ENCODE measurements at regions not wholly inside any gene's neighbourhood (a gene's known extent, or its start where the extent isn't known, plus 50 kb on each side); places are given as distances from the start of the nearest gene placed in this dataset.

DNA sequence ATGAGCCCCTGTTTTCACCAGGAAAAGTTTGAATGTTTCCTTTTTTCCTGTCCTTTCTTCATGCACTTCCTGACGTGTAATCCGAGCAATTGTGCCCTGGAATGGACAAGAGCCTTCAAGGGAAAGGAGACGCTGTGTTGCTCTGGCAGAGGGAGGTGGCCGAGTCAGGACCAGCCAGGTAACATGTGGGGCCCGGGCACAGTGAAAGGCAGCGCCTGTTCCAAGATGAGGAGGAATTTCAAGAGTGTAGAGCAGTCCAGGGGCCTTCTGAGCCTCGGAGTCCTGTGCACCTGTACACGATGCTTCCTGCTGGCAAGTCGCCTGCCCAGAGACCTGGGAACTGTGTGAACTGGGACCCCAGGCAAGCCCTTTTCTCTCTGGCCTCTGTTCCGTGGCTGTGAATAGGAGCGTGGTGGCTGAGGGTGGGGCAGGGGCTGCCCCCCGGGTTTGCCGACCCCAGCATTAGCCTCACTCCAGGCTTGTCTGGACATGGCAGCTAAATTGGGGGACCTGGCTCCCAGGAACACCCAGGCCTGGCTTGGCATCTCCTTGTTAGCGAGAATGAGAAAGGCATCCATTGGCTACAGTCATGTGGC is 92.0 kb downstream of the MYEOV start:
- H3K36me3 Mint-ChIP-seq (ENCODE audit: insufficient read depth in 2 of 2): peaks cover 9 to 13% of the 10 kb centered on the region in 2 donors
- H3K4me1 Mint-ChIP-seq (ENCODE audit: low read depth): no peaks in the 10 kb centered on the region
- no peak for DNase-seq
- no peak for ATAC-seq (replicated peaks in 1 of 2)
- H3K4me3 Mint-ChIP-seq: no peak overlapping the region
- H3K9me3 Mint-ChIP-seq: peaks cover 15 to 16% of the 10 kb centered on the region in 2 donors
- no peaks in the 10 kb centered on the region for H3K27me3 Mint-ChIP-seq (ENCODE audit: low read depth)
- H3K27ac Mint-ChIP-seq: no peak overlapping the region

DNA sequence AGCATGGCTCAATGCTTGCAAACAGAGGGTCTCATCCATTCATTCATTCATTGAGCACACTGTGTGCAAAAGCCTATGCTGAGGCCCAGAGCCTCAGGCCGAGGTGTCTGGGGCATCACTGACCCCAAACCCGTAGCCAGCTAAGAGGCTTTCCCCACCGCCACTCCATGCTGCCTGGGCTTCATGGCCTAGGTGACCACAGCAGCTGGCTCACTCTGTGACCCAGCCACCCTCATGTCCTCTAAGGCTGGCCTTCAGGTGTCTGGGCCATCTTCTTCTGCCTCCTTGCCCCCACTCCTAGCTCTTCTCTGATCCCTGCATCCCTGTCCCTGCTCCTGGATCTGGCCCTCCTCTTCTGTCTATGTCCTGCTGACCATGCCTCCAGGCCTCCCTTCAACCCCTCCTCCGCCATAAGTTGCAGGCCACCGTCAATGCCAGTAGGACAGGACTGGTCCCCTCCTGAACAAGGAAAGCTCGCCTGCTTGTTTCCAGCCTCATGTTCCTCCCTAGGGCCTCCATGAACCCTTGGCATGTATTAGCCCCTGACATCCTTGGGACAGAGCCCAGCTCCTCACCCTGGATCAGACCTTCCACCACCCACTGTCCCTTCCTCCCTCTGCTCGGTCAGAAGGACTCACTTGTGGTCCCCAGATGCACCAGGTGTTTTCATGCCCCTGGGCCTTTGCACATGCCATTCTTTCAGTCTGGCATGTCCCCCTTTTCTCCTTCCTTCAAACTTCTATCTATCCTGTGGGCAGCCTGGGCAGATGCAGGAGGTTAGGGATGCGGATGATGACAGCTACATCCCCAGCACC is 92.8 kb downstream of the MYEOV start:
- no peak for DNase-seq
- no peaks in the 10 kb centered on the region for H3K27me3 Mint-ChIP-seq (ENCODE audit: low read depth)
- H3K27ac Mint-ChIP-seq: no peak overlapping the region

DNA sequence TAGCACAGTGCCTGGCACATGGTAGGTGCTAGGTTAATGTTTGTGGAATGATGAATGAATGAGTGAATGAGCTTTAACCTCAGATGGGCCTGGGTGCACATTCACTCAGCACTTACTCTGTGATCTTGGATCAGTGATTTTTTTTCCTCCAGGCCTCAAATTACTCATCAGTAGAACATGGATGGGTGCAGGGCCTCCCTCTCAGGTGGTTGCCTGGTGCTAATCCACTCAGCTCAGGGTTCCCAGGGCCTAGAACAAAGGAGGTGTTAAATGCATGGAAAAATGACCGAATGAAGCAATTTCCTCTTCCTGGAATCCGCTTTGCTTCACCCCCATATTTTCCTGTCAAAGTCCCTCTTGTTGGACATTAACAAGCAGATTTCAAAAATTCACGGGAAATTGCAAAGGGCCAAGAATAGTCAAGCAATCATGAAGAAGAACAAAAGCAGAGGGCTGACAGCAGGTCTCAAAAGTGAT is 93.5 kb downstream of the MYEOV start:
- Mint-ChIP-seq H3K4me3 (no peak overlapping the region), H3K27ac (no peak overlapping the region), H3K36me3 (ENCODE audit: insufficient read depth in 2 of 2) (peaks cover 9 to 13% of the 10 kb centered on the region in 2 donors), H3K27me3 (ENCODE audit: low read depth) (no peaks in the 10 kb centered on the region), H3K4me1 (ENCODE audit: low read depth) (no peaks in the 10 kb centered on the region), H3K9me3 (peaks cover 15 to 16% of the 10 kb centered on the region in 2 donors)
- ATAC-seq (replicated peaks in 1 of 2) (no peak), DNase-seq (no peak)

More for the DNA sequence above, 92.8 kb downstream of the MYEOV start:
- ATAC-seq (replicated peaks in 1 of 2): no peak
- H3K4me3 Mint-ChIP-seq: no peak overlapping the region
- H3K4me1 Mint-ChIP-seq (ENCODE audit: low read depth): no peaks in the 10 kb centered on the region
- peaks cover 15 to 16% of the 10 kb centered on the region in 2 donors for H3K9me3 Mint-ChIP-seq
- H3K36me3 Mint-ChIP-seq (ENCODE audit: insufficient read depth in 2 of 2): peaks cover 9 to 13% of the 10 kb centered on the region in 2 donors

DNA sequence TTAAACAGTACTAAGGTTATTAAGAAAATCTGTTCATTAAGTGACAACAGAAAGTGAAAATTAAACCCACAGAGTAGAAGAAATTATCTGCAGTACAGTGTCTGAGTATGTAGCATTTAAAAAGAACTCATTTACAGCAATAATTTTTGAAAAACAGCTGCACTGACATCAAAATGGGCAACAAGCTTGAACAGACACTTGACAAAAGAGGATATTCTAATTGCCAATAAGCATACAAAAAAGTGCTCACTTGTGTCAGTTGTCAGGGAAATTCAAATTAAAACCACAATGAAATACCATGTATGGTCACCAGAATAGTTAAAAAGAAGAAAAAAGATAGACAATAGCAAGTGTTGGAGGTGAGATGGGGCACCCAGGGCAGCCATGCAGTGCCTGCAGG is 93.3 kb upstream of the LINC01488 start:
- H3K9me3 Mint-ChIP-seq: peaks cover 15 to 16% of the 10 kb centered on the region in 2 donors
- peaks cover 6% of the 10 kb centered on the region for H3K27me3 Mint-ChIP-seq (ENCODE audit: low read depth)
- no peak overlapping the region for H3K4me3 Mint-ChIP-seq
- DNase-seq (no peak), ATAC-seq (replicated peaks in 1 of 2) (no peak)
- H3K27ac Mint-ChIP-seq: no peak overlapping the region
- peaks cover 9 to 13% of the 10 kb centered on the region in 2 donors for H3K36me3 Mint-ChIP-seq (ENCODE audit: insufficient read depth in 2 of 2)
- no peaks in the 10 kb centered on the region for H3K4me1 Mint-ChIP-seq (ENCODE audit: low read depth)

DNA sequence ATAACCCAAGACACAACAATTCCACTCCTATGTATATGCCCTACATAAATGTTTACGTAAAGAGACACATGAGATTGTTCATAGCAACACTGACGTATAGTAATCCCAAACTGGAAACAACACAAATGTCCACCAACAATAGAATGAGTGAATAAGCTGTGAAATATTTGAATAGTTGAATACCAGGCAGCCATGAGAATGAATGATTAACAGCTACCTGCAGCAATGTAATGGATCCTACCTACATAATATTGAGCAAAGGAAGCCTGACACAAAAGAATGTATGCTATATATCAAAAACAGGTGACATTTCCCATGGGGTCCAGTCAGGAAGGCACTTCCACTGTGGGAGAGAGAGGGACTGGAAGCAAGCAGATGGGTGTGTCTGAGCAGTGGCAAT is 92.8 kb upstream of the LINC01488 start:
- no peak for DNase-seq
- ATAC-seq (replicated peaks in 1 of 2): no peak
- H3K27me3 Mint-ChIP-seq (ENCODE audit: low read depth): peaks cover 7% of the 10 kb centered on the region
- no peak overlapping the region for H3K4me3 Mint-ChIP-seq
- peaks cover 9 to 13% of the 10 kb centered on the region in 2 donors for H3K36me3 Mint-ChIP-seq (ENCODE audit: insufficient read depth in 2 of 2)
- peaks cover 15 to 16% of the 10 kb centered on the region in 2 donors for H3K9me3 Mint-ChIP-seq
- no peaks in the 10 kb centered on the region for H3K4me1 Mint-ChIP-seq (ENCODE audit: low read depth)
- H3K27ac Mint-ChIP-seq: no peak overlapping the region

DNA sequence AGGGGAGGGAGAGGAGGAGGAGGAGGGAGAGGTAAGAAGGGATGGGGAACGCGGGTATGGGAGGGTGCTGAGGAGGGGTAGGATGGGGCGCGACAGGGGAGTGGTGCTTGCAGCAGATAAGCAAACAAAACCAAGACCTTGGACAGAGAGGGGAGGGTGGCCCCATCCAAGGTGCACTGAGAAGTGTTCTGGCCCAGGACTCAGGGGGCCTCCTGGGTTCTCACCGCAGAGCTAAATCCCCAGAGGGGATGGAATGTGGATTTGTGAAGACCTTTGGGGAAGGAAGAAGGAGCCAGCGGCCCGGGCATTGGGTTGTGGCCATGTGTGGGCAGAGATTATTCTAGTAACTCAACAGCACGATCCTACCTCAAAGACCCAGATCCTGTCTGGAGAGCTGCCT is 90.9 kb upstream of the LINC01488 start:
- H3K27me3 Mint-ChIP-seq (ENCODE audit: low read depth): peaks cover 7% of the 10 kb centered on the region

DNA sequence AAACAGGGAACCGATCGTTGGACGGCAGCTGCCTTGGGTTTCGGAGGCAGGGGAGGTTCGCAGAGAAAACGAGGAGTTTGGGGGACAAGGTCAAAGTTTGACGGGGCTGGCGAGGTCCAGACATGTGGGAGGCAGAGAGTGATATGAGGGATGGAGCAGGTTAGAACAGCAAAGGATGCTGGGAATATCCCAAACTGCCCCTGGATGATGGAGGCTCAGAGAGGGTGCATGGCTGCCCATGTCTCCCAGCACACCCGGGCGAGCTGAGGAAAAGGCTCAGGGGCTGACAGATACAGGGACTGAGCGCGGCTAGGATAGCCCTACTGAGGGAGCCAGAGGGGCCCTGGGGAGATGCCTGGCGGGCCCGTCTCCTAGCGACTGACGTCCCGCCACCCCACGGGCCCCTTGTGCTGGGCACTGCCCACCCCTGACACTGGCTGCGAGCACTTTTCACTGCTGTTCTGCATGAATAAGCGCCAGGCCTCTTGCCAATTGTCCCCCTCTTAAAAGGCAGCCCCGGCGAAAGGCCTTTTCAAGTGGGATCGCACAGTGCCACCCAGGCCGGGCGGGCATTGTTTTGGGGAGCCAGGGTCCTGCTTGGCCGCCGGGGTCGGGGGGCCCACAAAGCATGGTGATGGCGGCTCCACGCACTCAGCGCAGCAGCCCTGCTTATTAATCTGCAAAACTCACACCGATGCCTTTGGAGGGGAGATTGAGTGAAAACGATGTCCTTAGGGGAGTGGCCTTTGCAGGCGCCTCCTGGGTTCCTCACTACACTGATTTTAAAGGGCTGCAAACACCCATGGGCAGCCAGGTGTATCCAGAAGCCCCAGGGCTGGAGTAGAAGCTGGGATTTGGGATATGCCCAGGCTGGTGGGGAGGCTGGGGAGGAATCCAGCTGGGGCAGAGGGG is 90.0 kb upstream of the LINC01488 start:
- Mint-ChIP-seq H3K36me3 (ENCODE audit: insufficient read depth in 2 of 2) (peaks cover 9 to 13% of the 10 kb centered on the region in 2 donors), H3K27ac (no peak overlapping the region), H3K4me3 (no peak overlapping the region)

More for the DNA sequence above, 90.9 kb upstream of the LINC01488 start:
- Mint-ChIP-seq H3K27ac (no peak overlapping the region), H3K4me3 (no peak overlapping the region), H3K4me1 (ENCODE audit: low read depth) (no peaks in the 10 kb centered on the region), H3K9me3 (peaks cover 15 to 16% of the 10 kb centered on the region in 2 donors), H3K36me3 (ENCODE audit: insufficient read depth in 2 of 2) (peaks cover 9 to 13% of the 10 kb centered on the region in 2 donors)
- no peak for DNase-seq
- ATAC-seq (replicated peaks in 1 of 2): no peak

DNA sequence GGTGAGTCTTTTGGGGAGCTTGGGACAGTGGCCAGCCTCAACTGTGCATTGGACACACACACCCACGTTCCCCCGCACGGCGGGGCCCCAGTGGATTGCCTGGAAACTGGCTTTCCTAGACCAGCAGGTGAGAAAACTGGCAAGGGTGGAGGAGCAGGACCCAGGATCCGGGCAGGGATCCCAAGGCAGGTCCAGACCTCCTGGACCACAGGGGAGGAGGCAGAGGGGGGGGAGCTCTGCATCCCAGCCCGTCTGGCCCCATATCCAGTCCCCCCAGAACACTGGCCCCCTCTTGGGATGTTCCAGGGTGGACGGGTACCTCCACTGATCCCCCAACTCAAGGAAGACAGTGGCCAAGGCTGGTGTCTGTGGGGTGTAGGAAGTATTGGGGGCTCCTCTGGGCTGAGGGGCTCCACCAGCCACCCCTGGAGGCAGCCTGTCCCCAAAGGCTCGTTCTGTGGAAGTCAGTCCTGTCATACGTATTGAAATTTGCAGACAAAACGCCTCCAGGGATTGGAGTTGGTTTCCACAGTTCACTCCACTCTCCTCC is 89.3 kb upstream of the LINC01488 start:
- no peaks in the 10 kb centered on the region for H3K4me1 Mint-ChIP-seq (ENCODE audit: low read depth)
- H3K27me3 Mint-ChIP-seq (ENCODE audit: low read depth): peaks cover 7% of the 10 kb centered on the region
- DNase-seq: no peak
- no peak for ATAC-seq (replicated peaks in 1 of 2)
- peaks cover 14 to 16% of the 10 kb centered on the region in 2 donors for H3K9me3 Mint-ChIP-seq
- peaks cover 9 to 13% of the 10 kb centered on the region in 2 donors for H3K36me3 Mint-ChIP-seq (ENCODE audit: insufficient read depth in 2 of 2)
- no peak overlapping the region for H3K4me3 Mint-ChIP-seq
- H3K27ac Mint-ChIP-seq: no peak overlapping the region

More for the DNA sequence above, 90.0 kb upstream of the LINC01488 start:
- Mint-ChIP-seq H3K9me3 (peaks cover 15 to 16% of the 10 kb centered on the region in 2 donors), H3K27me3 (ENCODE audit: low read depth) (peaks cover 7% of the 10 kb centered on the region), H3K4me1 (ENCODE audit: low read depth) (no peaks in the 10 kb centered on the region)
- ATAC-seq (replicated peaks in 1 of 2) (no peak), DNase-seq (no peak)

DNA sequence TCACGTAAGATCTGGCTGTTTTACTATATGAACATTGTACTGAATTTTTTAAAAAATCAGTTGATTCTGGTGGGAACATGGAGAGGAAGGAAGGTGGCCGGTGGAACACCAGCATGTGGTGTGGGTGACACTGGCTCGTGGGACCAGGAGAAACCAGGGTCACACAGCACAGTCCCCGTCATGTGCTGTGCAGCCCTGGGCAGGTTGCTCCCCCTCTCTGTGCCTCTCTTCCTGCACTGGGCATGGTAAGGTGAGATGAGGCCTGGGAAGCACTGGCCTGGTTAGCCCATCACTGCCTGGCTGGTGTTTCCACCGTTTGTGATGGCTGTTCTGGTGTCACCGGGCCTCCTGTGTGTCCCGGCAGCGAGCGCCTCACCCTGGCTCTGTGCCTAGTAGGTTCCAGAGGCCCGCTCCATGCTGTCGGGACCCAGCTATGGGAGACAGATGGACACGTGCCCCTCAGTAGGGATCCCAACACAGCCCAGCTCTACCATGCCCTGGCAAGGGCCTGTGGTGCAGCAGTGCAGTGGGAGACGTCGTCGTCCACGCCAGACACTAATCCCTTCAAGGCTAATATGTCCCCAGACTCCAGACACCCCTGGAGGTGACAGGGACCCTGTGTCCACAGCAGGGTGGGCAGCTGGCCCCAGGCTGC is 88.2 kb upstream of the LINC01488 start:
- no peak overlapping the region for H3K4me3 Mint-ChIP-seq
- H3K4me1 Mint-ChIP-seq (ENCODE audit: low read depth): no peaks in the 10 kb centered on the region
- peaks cover 5 to 7% of the 10 kb centered on the region in 2 donors for H3K36me3 Mint-ChIP-seq (ENCODE audit: insufficient read depth in 2 of 2)
- DNase-seq (no peak), ATAC-seq (replicated peaks in 1 of 2) (no peak)
- peaks cover 7% of the 10 kb centered on the region for H3K27me3 Mint-ChIP-seq (ENCODE audit: low read depth)
- H3K9me3 Mint-ChIP-seq: peaks cover 5 to 9% of the 10 kb centered on the region in 2 donors
- no peak overlapping the region for H3K27ac Mint-ChIP-seq

DNA sequence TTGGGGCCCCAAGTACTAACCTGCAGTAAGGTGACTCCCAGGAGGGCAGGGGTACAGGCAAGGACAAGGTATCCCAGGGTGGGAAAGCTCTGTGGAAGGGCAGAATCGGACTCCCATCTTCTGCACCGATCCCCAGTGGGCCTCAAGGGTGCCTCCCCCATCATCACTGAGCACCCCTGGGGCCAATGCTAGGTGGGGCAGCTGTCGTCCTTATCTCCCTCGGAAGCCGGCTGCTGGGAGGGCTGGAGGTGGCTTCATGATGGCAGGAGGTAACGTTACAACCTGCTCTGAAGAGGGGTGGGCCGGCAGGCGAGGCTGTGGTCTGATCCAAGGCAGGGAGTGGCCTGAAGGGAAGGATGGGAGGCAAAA is 87.6 kb upstream of the LINC01488 start:
- Mint-ChIP-seq H3K27ac (no peak overlapping the region), H3K36me3 (ENCODE audit: insufficient read depth in 2 of 2) (peaks cover 2% of the 10 kb centered on the region in 2 donors), H3K4me3 (no peak overlapping the region), H3K9me3 (peaks cover 0 to 3% of the 10 kb centered on the region in 2 donors), H3K4me1 (ENCODE audit: low read depth) (no peaks in the 10 kb centered on the region), H3K27me3 (ENCODE audit: low read depth) (peaks cover 7% of the 10 kb centered on the region)
- ATAC-seq (replicated peaks in 1 of 2) (no peak), DNase-seq (no peak)

DNA sequence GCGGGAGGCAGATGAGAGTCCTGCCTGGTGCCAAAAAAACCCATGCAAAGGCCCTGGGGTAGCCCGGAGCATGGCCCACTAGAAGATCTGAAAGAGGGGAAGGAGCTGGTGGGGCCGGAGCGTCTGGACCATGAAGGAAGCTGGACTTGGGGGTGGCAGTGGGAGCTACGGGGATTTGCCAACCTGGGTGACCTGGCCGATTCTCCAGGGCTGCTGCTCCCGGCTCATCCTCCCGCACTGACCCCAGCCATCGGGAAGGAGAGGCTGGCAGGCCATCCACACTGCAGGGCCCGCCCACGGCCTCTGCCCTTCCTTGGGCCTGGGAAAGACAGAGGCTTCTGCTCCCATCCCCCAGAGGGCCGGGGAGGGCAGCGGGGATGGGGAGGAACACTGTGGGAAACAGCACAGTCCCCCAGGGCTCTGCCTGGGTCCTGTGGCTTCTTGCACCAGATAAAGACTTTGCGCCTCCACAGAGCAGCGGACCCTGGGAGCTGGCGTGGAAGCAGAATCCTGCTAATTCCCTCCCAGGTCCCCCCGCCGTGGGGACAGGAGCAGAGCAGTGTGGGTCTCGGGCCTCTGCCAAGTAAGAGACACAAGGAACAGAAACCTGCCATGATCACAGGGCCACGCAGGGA is 87.1 kb upstream of the LINC01488 start:
- H3K4me1 Mint-ChIP-seq (ENCODE audit: low read depth): no peaks in the 10 kb centered on the region
- H3K4me3 Mint-ChIP-seq: no peak overlapping the region
- H3K36me3 Mint-ChIP-seq (ENCODE audit: insufficient read depth in 2 of 2): peaks cover 0 to 2% of the 10 kb centered on the region in 2 donors
- H3K9me3 Mint-ChIP-seq: no peaks in the 10 kb centered on the region
- H3K27me3 Mint-ChIP-seq (ENCODE audit: low read depth): peaks cover 7% of the 10 kb centered on the region
- ATAC-seq (replicated peaks in 1 of 2): no peak
- no peak for DNase-seq
- no peak overlapping the region for H3K27ac Mint-ChIP-seq

DNA sequence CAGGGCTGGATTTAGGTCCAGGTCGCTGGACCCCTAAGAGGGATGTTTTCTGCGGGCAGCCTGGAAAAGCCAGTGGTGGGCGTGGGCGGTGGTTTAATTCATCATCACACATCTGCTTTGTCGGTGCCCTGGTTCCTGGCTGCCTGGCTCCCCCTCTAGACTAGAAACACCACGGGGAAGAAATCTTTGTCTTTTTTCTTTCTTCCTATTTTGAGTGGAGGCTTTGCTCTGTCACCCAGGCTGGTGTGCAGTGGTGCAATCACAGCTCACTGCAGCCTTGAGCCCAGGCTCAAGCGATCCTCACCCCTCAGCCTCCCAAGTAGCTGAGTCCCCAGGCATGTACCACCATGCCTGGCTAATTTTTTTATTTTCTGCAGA is 86.6 kb upstream of the LINC01488 start:
- Mint-ChIP-seq H3K4me1 (ENCODE audit: low read depth) (no peaks in the 10 kb centered on the region), H3K4me3 (no peak overlapping the region), H3K36me3 (ENCODE audit: insufficient read depth in 2 of 2) (no peaks in the 10 kb centered on the region), H3K9me3 (no peaks in the 10 kb centered on the region), H3K27me3 (ENCODE audit: low read depth) (peaks cover 7% of the 10 kb centered on the region), H3K27ac (no peak overlapping the region)
- no peak for ATAC-seq (replicated peaks in 1 of 2)
- no peak for DNase-seq

All from activated T-cell treated with anti-CD3 and anti-CD28 coated beads, Interleukin-2, amount 50 U/mL, for 72 hours (primary cell).